Heart left ventricle (tissue), 16 donors: ENCODE measurements at regions not wholly inside any gene's neighbourhood (a gene's known extent, or its start where the extent isn't known, plus 50 kb on each side); places are given as distances from the start of the nearest gene placed in this dataset.
"Not testable (repeated sequence)": the region's sequence is repeated elsewhere in the genome, so short reads cannot be mapped to it uniquely, and the experiment has no call there.

Experiments
- ATAC-seq, 4 donors: fragments of 200-7000 bp; cut with Tn5 transposase; one replicate each; pipeline ENCODE4 v1.9.1; 2020 to 2022; ENCODE audit warnings: moderate library complexity in 4 of 4, mild to moderate bottlenecking in 3 of 4, moderate number of reproducible peaks in 1 of 4
- DNase-seq, 5 donors: peaks; one replicate each; pipeline ENCODE4 v3.0.0-alpha.2; 2020
- H3K27ac ChIP-seq, 12 donors: fragments of 200-600 bp; sonication (generic) in 4 of 12; one replicate each; pipeline versions ENCODE4 v1.5.0 to v1.8.0; 2016 to 2022; ENCODE audit warnings: mild to moderate bottlenecking in 2 of 12
- H3K27me3 ChIP-seq, 9 donors: fragments of 200-600 bp; sonication (generic) in 2 of 9; one replicate each; pipeline versions ENCODE4 v1.5.1 to v1.8.0; 2016 to 2022; ENCODE audit warnings: mild to moderate bottlenecking in 3 of 9
- H3K36me3 ChIP-seq, 9 donors: fragments of 200-600 bp; sonication (generic) in 2 of 9; one replicate each; pipeline versions ENCODE4 v1.5.0 to v1.8.0; 2018 to 2022; ENCODE audit warnings: mild to moderate bottlenecking in 2 of 9
- H3K4me1 ChIP-seq, 12 donors: fragments of 200-600 bp; sonication (generic) in 4 of 12; one replicate each; pipeline versions ENCODE4 v1.5.0 to v1.8.0; 2016 to 2022; ENCODE audit warnings: mild to moderate bottlenecking in 3 of 12
- H3K4me3 ChIP-seq, 12 donors: fragments of 200-600 bp; sonication (generic) in 4 of 12; one replicate each; pipeline versions ENCODE4 v1.5.0 to v1.8.0; 2017 to 2022; ENCODE audit warnings: mild to moderate bottlenecking in 9 of 12, moderate library complexity in 4 of 12
- H3K9me3 ChIP-seq, 12 donors: fragments of 200-600 bp; sonication (generic) in 4 of 12; one replicate each; pipeline versions ENCODE4 v1.5.0 to v1.8.0; 2016 to 2022; ENCODE audit warnings: mild to moderate bottlenecking in 1 of 12
- POLR2A ChIP-seq, 2 donors: fragments of 450-650 bp; IDR thresholded peaks; one replicate each; pipeline ENCODE4 v1.6.1; 2017; ENCODE audit warnings: antibody characterized with exemption in 2 of 2, mild to moderate bottlenecking in 2 of 2, moderate library complexity in 2 of 2
- WGBS, 4 donors: extraction: QIAGEN DNeasy Blood & Tissue Kit in 2 of 4; methylation state at CpG; one replicate each; pipeline versions ENCODE4 v1.1.5 to v1.1.7; 2013 to 2018; 5-methylcytosine and 5-hydroxymethylcytosine counted together
- intact Hi-C, 10 donors: fragments of 100-400 bp; cut with DNase I; formaldehyde crosslinking; loops; one replicate each; pipeline versions ENCODE4 v1.11.1 to v1.14.2; 2022
- TF ChIP-seq, protein P1 (sequence below), 12 donors: fragments of 200-600 bp; sonication (generic) in 4 of 12; IDR thresholded peaks; one replicate each; pipeline versions ENCODE4 v1.5.0 to v1.8.0; 2018 to 2022; ENCODE audit warnings: antibody characterized with exemption in 12 of 12, mild to moderate bottlenecking in 5 of 12
- donor health status: ischemic (EF 13 %, LVEDD 7.1; RV severe dilation, severe dysfunction).
- donor health status: healthy with polysubstance abuse.
- donor health status: DM: no; HTN: yes; CAD: no.
- donor health status: DM: no; HTN: no; CAD: no.
- donor health status: ischemic (EF 25% LVEDD 6.9; RV normal size, moderate dysfunction).
- donor health status: ischemic (EF 25% LVEDD 5.7; RV mildly dilated, moderate dysfunction).
- donor health status: healthy.
- donor health status: DM: yes; HTN: yes; CAD: no.
- donor health status: ischemic (EF 35%, LVEDD 5.7; RV mildly dilated, moderate dysfunction).
- donor health status: nonischemic (EF 11% LVEDD 7.7; RV severe dilation, severe dysfunction).
- donor health status: DM: yes; HTN: yes; CAD: no.
- donor health status: PGD.
- donor health status: ischemic (EF 29% LVEDD 5.4; RV normal size, mild dysfunction).
- donor health status: nonischemic (EF 23%, LVEDD 6.1; RV moderate dilation, normal function).

GRCh38 chr11:69205743-69206612 is 50.2 kb downstream of the SMIM38 start:
- no peak overlapping the region for H3K27ac ChIP-seq
- no peak overlapping the region for H3K4me3 ChIP-seq
- peaks cover 0 to 8% (median 0%) of the 10 kb centered on the region in 9 donors for H3K27me3 ChIP-seq
- no peaks in the 10 kb centered on the region for H3K4me1 ChIP-seq
- 90 to 92% (median 91%) methylated on average over 28 of the region's 28 CpGs for WGBS, 4 donors
- TF ChIP-seq POLR2A (IDR thresholded peaks at IDR 0.05): no peak
- no peaks in the 10 kb centered on the region for H3K36me3 ChIP-seq
- intact Hi-C loops: loop anchor here in 1 of 10 donors (10.0 kb wide), 1 partner anchor 71 kb away; no protein-coding TSS in a partner anchor
- ATAC-seq: no peak
- no peak for DNase-seq
- peaks cover 0 to 8% (median 0%) of the 10 kb centered on the region in 12 donors for H3K9me3 ChIP-seq

DNA sequence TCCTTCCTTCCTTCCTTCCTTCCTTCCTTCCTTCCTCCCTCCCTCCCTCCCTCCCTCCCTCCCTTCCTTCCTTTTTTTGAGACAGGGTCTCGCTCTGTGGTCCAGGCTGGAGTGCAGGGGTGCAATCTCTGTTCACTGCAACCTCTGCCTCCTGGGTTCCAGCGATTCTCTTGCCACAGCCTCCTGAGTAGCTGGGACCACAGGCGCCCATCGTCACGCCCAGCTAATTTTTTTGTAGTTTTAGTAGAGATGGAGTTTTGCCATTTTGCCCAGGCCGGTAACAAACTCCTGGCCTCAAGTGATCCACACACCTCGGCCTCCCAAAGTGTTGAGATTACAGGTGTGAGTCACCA is 50.9 kb downstream of the SMIM38 start:
- 90 to 95% (median 93%) methylated on average over 7 of the region's 7 CpGs for WGBS, 4 donors
- H3K27ac ChIP-seq, DNase-seq, H3K36me3 ChIP-seq, H3K4me1 ChIP-seq, H3K4me3 ChIP-seq, H3K27me3 ChIP-seq, H3K9me3 ChIP-seq, ATAC-seq: not testable (repeated sequence)
- intact Hi-C loops: loop anchor here in 1 of 10 donors (10.0 kb wide), 1 partner anchor 72 kb away; no protein-coding TSS in a partner anchor

GRCh38 chr11:69207165-69207889 is 51.6 kb downstream of the SMIM38 start:
- TF ChIP-seq, protein P1, sequence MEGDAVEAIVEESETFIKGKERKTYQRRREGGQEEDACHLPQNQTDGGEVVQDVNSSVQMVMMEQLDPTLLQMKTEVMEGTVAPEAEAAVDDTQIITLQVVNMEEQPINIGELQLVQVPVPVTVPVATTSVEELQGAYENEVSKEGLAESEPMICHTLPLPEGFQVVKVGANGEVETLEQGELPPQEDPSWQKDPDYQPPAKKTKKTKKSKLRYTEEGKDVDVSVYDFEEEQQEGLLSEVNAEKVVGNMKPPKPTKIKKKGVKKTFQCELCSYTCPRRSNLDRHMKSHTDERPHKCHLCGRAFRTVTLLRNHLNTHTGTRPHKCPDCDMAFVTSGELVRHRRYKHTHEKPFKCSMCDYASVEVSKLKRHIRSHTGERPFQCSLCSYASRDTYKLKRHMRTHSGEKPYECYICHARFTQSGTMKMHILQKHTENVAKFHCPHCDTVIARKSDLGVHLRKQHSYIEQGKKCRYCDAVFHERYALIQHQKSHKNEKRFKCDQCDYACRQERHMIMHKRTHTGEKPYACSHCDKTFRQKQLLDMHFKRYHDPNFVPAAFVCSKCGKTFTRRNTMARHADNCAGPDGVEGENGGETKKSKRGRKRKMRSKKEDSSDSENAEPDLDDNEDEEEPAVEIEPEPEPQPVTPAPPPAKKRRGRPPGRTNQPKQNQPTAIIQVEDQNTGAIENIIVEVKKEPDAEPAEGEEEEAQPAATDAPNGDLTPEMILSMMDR (IDR thresholded peaks at IDR 0.05): no peak
- TF ChIP-seq POLR2A (IDR thresholded peaks at IDR 0.05): no peak
- Histone ChIP-seq H3K9me3 (peaks cover 0 to 8% (median 0%) of the 10 kb centered on the region in 12 donors), H3K36me3 (no peaks in the 10 kb centered on the region), H3K27ac (no peak overlapping the region), H3K4me3 (no peak overlapping the region), H3K4me1 (peaks cover 0 to 4% (median 0%) of the 10 kb centered on the region in 12 donors), H3K27me3 (peaks cover 0 to 2% (median 0%) of the 10 kb centered on the region in 9 donors)
- ATAC-seq (no peak), DNase-seq (no peak)
- WGBS, 4 donors: 93 to 95% (median 94%) methylated on average over 14 of the region's 14 CpGs
- intact Hi-C loops: loop anchor here in 1 of 10 donors (10.0 kb wide), 1 partner anchor 73 kb away; no protein-coding TSS in a partner anchor

GRCh38 chr11:69208190-69209037 is 52.7 kb downstream of the SMIM38 start:
- H3K4me3 ChIP-seq: no peak overlapping the region
- WGBS, 4 donors: 94 to 98% (median 96%) methylated on average over 9 to 13 of the region's 13 CpGs
- intact Hi-C loops: loop anchor here in 1 of 10 donors (10.0 kb wide), 1 partner anchor 74 kb away; no protein-coding TSS in a partner anchor
- H3K36me3 ChIP-seq: no peaks in the 10 kb centered on the region
- H3K4me1 ChIP-seq: peaks cover 0 to 4% (median 0%) of the 10 kb centered on the region in 12 donors
- peaks cover 0 to 9% (median 0%) of the 10 kb centered on the region in 9 donors for H3K27me3 ChIP-seq
- no peak for ATAC-seq
- H3K9me3 ChIP-seq: peaks cover 0 to 8% (median 0%) of the 10 kb centered on the region in 12 donors
- H3K27ac ChIP-seq: no peak overlapping the region
- no peak for DNase-seq
- TF ChIP-seq, protein P1 (IDR thresholded peaks at IDR 0.05): no peak
- no peak for TF ChIP-seq POLR2A (IDR thresholded peaks at IDR 0.05)
